SJSA1 (cell line): ENCODE measurements at regions not wholly inside any gene's neighbourhood (a gene's known extent, or its start where the extent isn't known, plus 50 kb on each side); places are given as distances from the start of the nearest gene placed in this dataset.

Experiments
- DNase-seq, 2 experiments: peaks; one replicate each; pipeline ENCODE4 v3.0.0-alpha.2; 2015 to 2020; ENCODE audit warnings: low spot score in 2 of 2, low read depth in 1 of 2
- H3K27ac ChIP-seq: fragments of 250-450 bp; sonication (Bioruptor Pico); 2 replicates; pipeline ENCODE4 v1.5.1; 2020; ENCODE audit warnings: mild to moderate bottlenecking, moderate library complexity
- H3K27me3 ChIP-seq: fragments of 250-450 bp; sonication (Bioruptor Pico); replicated peaks from 2 replicates; pipeline ENCODE4 v1.5.1; 2020; ENCODE audit warnings: mild to moderate bottlenecking, moderate library complexity
- H3K36me3 ChIP-seq: fragments of 250-450 bp; sonication (Bioruptor Pico); 2 replicates; pipeline ENCODE4 v1.5.1; 2020; ENCODE audit warnings: mild to moderate bottlenecking
- H3K4me1 ChIP-seq: fragments of 250-450 bp; sonication (Bioruptor Pico); replicated peaks from 2 replicates; pipeline ENCODE4 v1.6.1; 2021; ENCODE audit warnings: mild to moderate bottlenecking
- H3K4me3 ChIP-seq: fragments of 250-450 bp; sonication (Bioruptor Pico); 2 replicates; pipeline ENCODE4 v1.5.1; 2020; ENCODE audit warnings: mild to moderate bottlenecking
- H3K9me3 ChIP-seq: fragments of 250-450 bp; sonication (Bioruptor Pico); replicated peaks from 2 replicates; pipeline ENCODE4 v1.5.1; 2020; ENCODE audit warnings: mild to moderate bottlenecking

DNA sequence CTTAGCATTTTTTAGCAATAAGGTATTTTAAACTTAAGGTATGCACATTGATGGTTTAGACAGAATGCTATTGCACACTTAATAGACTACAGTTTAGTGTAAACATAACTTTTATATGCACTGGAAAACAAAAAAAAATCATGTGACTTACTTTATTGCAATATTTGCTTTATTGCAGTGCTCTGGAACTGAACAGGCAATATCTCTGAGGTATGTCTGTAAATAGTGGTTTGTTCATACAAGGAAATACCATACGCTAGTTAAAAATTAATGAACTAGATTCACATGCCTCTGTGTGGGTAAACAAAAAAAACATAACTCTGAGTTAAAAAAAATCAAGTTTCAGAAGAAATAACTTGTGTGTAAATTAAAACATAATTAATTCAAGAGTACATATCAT, 479.0 kb upstream of the MKI67 start:
- Histone ChIP-seq H3K4me1 (no peaks in the 10 kb centered on the region), H3K36me3 (no peaks in the 10 kb centered on the region)
- DNase-seq = no peak

DNA sequence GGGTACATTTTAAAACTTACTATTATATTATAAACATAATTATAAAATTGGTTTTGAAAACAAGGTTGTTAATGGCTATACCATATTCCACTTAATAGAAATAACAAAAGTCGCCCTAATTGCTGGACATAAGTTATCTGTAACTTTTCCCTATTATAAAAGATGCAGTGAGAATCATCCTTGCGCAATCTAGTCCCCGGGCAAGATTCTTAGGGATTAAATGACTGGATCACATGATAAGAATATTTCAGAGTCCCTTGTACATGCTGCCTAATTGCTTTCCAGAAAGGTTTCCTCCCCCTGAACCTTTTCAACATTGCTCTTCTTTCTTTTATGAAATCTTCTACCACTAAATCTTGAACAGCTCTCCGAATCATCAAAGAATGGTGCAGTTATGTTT, 479.8 kb upstream of the MKI67 start:
- no peaks in the 10 kb centered on the region for H3K27me3 ChIP-seq
- DNase-seq = no peak
- no peaks in the 10 kb centered on the region for H3K36me3 ChIP-seq
- peaks cover 5% of the 10 kb centered on the region; the same call in 1 of the 2 replicates for H3K9me3 ChIP-seq
- no peaks in the 10 kb centered on the region for H3K4me1 ChIP-seq
- no peak overlapping the region for H3K27ac ChIP-seq
- no peak overlapping the region for H3K4me3 ChIP-seq

More for the DNA sequence above, 479.0 kb upstream of the MKI67 start:
- no peaks in the 10 kb centered on the region for H3K27me3 ChIP-seq
- no peak overlapping the region for H3K4me3 ChIP-seq
- H3K9me3 ChIP-seq = peaks cover 5% of the 10 kb centered on the region; the same call in 1 of the 2 replicates
- no peak overlapping the region for H3K27ac ChIP-seq

DNA sequence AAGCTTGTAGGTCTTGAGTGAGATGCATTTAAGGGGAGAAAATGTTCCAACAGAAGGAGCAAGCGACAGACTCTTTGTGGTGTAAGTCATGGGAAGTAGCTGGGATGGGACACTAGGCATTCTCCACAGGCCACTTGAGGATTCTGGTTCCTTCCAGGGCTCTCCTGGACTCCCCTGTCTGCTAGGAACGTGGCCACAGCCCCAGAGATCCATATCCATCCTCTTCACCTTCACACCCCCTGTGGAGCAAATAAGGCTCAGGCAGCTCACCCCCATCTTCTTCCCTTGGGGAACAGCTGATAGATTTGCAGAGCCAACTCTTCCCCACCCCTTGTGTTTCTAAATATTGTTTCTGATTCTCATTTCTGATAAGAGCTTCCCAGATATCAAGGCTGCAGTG, 482.6 kb upstream of the MKI67 start:
- Histone ChIP-seq H3K4me1 (no peaks in the 10 kb centered on the region), H3K9me3 (0 out of 2 replicates have a peak, but pooled peaks cover 7% of the 10 kb centered on the region), H3K27me3 (no peaks in the 10 kb centered on the region), H3K4me3 (no peak overlapping the region), H3K27ac (no peak overlapping the region), H3K36me3 (no peaks in the 10 kb centered on the region)
- no peak for DNase-seq

DNA sequence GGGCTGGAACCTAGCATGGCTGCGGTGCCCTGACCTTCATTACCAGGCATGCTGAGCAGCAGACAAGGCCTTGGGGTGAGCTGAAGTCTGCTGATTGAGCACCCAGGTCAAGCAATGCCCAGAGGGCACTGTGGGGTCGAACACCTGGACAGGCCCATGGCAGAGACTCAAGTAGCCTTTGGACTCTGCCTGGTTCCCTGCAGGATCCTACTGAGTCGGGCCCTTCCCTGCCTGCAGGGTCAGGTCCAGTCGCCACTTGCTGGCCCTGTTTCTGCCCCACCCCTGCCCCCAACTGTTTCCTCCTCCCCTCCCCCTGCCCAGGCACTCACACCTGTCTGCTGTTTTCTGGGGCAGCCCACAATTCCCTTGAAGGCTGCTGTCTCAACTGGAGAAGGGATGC, 483.2 kb upstream of the MKI67 start:
- H3K27me3 ChIP-seq = no peaks in the 10 kb centered on the region
- H3K36me3 ChIP-seq = no peaks in the 10 kb centered on the region
- DNase-seq = no peak
- H3K4me3 ChIP-seq = no peak overlapping the region
- no peak overlapping the region for H3K27ac ChIP-seq
- H3K4me1 ChIP-seq = no peaks in the 10 kb centered on the region
- H3K9me3 ChIP-seq = 0 out of 2 replicates have a peak, but pooled peaks cover 7% of the 10 kb centered on the region

DNA sequence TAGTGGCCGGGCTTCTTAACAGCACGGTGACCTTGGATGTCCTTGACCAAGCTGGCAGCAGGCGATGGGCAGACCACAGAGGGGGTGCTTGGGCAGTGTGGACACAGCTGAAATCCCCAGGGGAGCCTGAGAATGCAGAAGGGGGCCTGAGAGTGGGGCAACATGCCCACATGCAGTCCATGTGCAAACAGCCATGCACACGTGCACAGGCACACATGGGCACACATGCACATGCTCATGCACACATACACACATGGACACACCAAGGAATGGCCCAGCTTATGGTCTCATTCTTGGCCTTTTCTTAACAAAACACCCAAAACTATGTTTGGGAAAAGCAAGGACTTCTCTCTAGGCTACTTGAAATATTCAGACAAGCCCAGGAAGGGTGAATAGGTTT, 483.9 kb upstream of the MKI67 start:
- DNase-seq = no peak
- H3K27ac ChIP-seq = no peak overlapping the region
- H3K36me3 ChIP-seq = no peaks in the 10 kb centered on the region
- 0 out of 2 replicates have a peak, but pooled peaks cover 7% of the 10 kb centered on the region for H3K9me3 ChIP-seq
- H3K27me3 ChIP-seq = no peaks in the 10 kb centered on the region
- H3K4me1 ChIP-seq = no peaks in the 10 kb centered on the region
- H3K4me3 ChIP-seq = no peak overlapping the region

DNA sequence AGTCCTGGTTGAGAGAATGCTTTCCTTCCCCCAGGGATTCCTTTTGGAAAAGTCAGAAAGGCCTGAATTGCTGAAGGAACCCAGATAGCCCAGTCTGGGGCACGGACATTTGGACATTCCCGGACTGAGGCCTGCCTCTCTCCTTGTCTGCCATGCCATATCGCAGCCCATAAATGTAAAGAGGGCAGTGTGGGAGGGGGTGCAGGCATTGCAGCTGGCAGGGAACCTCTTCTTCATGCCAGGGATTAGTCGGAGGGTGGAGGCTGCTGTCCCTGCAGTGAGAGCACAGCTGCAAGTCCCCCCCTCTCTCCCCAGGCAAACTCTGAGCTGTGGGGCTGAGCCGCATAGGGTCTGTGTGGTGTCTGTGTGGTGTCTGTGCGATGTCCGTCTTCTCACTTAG, 486.0 kb upstream of the MKI67 start:
- no peak for DNase-seq
- 0 out of 2 replicates have a peak, but pooled peaks cover 4% of the 10 kb centered on the region for H3K9me3 ChIP-seq
- no peak overlapping the region for H3K27ac ChIP-seq
- H3K4me1 ChIP-seq = no peaks in the 10 kb centered on the region
- H3K4me3 ChIP-seq = no peak overlapping the region
- no peaks in the 10 kb centered on the region for H3K27me3 ChIP-seq
- no peaks in the 10 kb centered on the region for H3K36me3 ChIP-seq

DNA sequence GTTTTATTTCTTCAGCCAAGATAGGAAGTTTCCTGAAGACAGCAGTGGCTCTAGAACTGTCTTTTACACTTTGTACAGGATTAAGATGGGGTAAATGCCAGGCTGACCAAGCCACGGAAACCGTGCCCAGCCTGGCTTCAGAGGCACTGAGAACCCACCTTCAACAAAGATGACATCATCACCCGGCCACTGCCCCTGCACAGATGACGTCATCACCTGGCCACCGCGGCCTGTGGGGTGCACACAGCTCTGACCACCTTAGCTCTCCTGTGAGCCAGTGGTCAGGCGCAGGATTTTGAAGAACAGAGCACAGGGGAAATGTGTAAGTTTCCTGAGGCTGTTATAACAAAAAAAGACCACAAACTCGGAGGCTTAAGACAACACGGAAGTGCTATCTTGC, 486.4 kb upstream of the MKI67 start:
- no peaks in the 10 kb centered on the region for H3K36me3 ChIP-seq
- H3K4me1 ChIP-seq = no peaks in the 10 kb centered on the region
- no peak overlapping the region for H3K4me3 ChIP-seq
- H3K9me3 ChIP-seq = 0 out of 2 replicates have a peak, but pooled peaks cover 4% of the 10 kb centered on the region
- H3K27me3 ChIP-seq = no peaks in the 10 kb centered on the region
- DNase-seq = no peak
- no peak overlapping the region for H3K27ac ChIP-seq

DNA sequence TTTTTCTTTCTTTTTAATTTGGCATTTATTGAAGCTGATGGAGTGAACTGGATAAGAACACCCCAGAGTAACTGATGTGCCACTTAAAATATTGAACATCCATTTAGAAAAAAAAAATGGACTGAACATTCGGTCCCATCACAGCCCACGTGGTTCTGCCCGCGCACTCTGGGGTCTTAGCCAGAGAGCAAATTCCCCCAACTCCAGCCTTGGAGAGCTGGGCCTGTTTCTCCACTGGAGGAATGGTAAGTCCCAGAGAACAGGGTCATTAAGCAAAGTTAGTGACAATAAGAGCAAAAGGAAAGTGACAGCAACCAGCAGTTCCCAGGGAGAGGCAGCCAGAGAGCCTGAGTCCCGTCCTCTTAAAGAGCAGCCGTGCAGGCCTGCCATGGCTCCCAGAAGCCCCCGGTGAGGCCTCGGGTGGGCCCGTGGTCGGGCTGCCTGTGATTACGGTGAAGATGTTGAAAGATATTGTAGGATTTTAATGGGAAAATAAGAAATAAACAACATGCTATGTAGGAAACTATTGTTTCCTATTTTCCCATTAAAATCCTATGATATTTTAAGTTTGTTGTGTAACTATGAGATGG, 487.9 kb upstream of the MKI67 start:
- Histone ChIP-seq H3K36me3 (no peaks in the 10 kb centered on the region), H3K27me3 (no peaks in the 10 kb centered on the region), H3K9me3 (0 out of 2 replicates have a peak, but pooled peaks cover 8% of the 10 kb centered on the region), H3K4me1 (no peaks in the 10 kb centered on the region), H3K4me3 (no peak overlapping the region), H3K27ac (no peak overlapping the region)
- no peak for DNase-seq

DNA sequence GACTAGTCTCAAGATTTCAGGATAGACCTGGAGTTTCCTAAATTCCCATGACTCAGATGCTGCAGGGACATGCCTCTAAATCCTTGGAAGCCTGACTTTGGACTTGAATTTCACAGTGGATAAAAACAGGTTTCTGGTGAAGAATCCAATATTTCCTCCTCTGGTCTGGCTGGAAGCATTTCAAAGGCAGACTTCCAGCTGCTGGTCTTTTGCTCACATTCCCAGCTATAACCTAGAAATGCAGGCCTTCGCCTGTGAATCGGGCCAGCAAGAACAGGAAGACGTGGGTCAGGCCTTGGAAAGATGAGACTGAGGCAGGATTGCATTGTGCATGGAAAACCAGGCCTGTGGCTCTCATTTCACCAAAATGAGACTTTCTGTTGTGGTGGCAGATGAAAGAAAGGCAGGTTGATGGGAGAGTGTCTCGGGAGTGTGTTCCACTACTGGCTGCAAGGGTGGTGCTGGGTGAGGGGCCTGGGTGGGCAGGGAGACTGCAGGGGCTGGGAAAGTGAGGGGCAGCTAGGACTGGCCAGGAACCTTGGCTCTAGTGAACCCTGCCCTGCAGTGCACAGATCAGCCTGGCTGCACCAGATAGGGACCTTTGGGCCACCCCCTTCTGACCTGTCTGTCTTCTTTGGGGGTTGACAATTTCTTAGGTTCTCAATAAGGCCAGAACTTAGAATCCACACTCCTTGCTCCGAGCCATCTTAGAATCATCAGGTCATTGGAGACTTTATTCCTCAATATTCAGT, 488.8 kb upstream of the MKI67 start:
- Histone ChIP-seq H3K4me3 (no peak overlapping the region), H3K9me3 (peaks cover 8% of the 10 kb centered on the region; the same call in 1 of the 2 replicates), H3K36me3 (no peaks in the 10 kb centered on the region), H3K27me3 (no peaks in the 10 kb centered on the region), H3K4me1 (no peaks in the 10 kb centered on the region), H3K27ac (no peak overlapping the region)
- DNase-seq = no peak

DNA sequence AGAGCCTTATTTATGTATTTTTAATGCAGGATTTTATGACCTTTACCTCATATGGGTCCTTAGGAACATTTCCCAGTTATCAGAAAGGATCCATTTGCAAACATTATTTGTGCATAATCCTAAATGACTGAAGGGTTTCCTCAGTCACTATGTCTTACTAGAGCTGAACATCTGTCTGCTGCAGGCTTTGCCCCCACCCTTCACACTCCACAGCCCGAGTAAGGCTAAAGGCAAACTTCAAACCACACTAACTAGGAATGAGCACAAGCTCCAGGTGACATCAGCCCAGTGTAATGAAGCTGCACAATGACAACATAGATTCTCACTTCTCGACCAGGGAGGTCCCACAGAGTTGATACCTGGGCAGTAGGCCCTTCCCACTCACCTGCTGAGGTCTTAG, 491.3 kb upstream of the MKI67 start:
- H3K9me3 ChIP-seq = peaks cover 4% of the 10 kb centered on the region; the same call in 1 of the 2 replicates
- H3K4me3 ChIP-seq = no peak overlapping the region
- no peaks in the 10 kb centered on the region for H3K36me3 ChIP-seq
- H3K27me3 ChIP-seq = no peaks in the 10 kb centered on the region
- H3K27ac ChIP-seq = no peak overlapping the region
- no peak for DNase-seq
- no peaks in the 10 kb centered on the region for H3K4me1 ChIP-seq

DNA sequence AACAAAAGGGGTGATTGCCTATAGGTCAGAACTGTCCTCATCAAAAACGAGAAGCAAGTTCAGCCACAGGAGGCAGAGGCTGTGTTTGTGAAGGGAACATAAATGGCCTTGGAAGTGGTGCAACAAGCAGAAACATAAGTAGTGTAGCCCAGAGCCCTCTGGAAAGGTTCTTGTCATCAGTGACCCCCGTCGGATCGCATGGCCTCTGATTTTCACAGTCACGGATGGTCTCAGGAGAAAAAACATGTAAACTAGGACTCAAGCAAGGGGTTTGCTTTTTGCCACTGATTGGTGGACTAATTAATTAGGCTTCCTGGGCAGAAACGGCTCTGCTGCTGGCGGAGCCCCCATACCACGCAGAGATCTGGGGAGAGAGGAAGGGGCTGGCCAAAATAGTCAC, 496.5 kb upstream of the MKI67 start:
- Histone ChIP-seq H3K27ac (no peak overlapping the region), H3K9me3 (peaks cover 9% of the 10 kb centered on the region), H3K36me3 (no peaks in the 10 kb centered on the region), H3K4me3 (no peak overlapping the region), H3K27me3 (no peaks in the 10 kb centered on the region), H3K4me1 (no peaks in the 10 kb centered on the region)
- no peak for DNase-seq

DNA sequence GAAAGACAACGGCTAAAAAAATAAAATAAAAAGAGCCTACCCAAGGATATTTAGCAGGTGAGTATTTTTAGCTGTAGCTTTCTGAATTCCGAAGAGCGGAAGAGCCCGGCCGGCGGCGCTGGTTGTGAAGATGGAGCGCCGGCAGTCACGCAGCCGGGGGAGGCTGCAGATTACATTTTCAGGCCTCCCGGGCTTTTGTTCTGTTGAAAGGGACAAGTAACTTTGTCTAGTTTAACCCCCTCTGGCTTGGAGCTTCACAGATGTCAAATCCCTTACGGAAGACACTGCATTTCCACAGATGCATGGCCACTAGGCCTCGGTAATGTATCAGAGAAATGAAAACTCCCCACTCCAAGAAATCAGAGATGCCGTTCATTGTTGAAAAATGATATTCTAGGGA, 497.6 kb upstream of the MKI67 start:
- H3K27ac ChIP-seq = no peak overlapping the region
- no peaks in the 10 kb centered on the region for H3K4me1 ChIP-seq
- H3K9me3 ChIP-seq = peaks cover 5% of the 10 kb centered on the region
- no peak for DNase-seq
- H3K4me3 ChIP-seq = no peak overlapping the region
- H3K27me3 ChIP-seq = no peaks in the 10 kb centered on the region
- H3K36me3 ChIP-seq = no peaks in the 10 kb centered on the region

DNA sequence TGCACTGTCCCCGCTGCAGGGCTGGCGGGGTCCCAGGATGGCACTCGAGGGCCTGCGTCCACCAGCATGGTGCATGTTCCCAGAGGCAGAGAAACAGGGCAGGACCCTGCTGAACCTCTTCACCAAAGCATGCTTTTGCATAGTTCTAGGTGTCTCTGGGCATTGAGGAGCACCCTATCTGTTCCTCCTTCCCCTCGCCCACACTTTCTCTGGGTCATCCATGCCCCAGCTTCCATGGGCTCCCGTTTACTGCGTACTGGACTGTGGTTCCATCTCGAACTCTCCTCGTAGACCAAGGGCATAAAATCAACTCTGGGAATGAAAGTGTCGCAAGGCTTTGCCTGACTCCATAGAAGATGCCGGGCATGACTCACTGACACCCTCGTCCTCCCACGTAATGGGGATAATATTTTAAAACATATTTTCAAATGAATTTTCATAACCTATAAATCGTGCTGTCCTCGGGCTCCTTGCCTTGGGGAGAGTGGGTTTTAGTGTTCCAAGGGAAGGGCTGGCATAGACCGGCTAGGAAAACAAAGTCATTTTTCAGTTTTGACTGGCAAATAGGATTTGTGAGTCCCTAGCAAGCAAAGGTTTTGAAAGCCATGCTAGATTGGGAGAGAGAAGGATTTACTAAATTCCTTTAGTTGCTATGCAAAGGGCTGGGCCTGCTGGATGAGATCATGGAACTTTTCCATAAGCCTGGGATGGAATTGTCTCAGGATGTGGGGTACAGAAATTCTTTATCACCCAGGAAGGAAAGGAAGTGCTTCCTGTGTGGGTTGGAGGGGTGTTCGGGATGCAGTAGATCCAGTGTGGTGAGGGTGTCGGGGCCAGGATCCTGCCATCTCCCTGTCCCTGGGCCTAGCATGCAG, 498.7 kb upstream of the MKI67 start:
- DNase-seq = no peak

DNA sequence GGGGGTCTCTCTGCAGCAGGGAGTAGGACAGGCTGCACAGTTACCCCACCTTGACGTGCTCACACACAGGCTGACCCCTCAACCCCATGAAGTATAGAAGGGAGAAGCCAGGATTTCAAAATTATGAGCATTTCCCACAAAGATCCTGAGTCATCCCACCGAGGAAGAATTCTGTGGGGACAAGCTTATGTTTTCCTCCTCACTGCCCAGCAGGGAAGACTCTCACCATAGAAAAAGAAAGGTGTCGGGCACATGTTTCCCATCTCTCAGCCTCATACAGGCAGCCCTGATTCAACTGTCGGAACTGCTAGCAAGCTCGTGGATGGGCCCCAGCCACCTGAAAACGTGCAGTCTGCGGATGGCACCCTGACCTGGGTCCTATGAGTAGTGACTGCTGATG, 499.7 kb upstream of the MKI67 start:
- no peaks in the 10 kb centered on the region for H3K4me1 ChIP-seq
- H3K4me3 ChIP-seq = no peak overlapping the region
- H3K27me3 ChIP-seq = no peaks in the 10 kb centered on the region
- no peak overlapping the region for H3K27ac ChIP-seq
- H3K9me3 ChIP-seq = peaks cover 5% of the 10 kb centered on the region
- no peak for DNase-seq
- H3K36me3 ChIP-seq = no peaks in the 10 kb centered on the region

More for the DNA sequence above, 498.7 kb upstream of the MKI67 start:
- Histone ChIP-seq H3K9me3 (peaks cover 5% of the 10 kb centered on the region), H3K4me3 (no peak overlapping the region), H3K27me3 (no peaks in the 10 kb centered on the region), H3K4me1 (no peaks in the 10 kb centered on the region), H3K36me3 (no peaks in the 10 kb centered on the region), H3K27ac (no peak overlapping the region)
